SK-MEL-5 (cell line): ENCODE measurements at regions not wholly inside any gene's neighbourhood (a gene's known extent, or its start where the extent isn't known, plus 50 kb on each side); places are given as distances from the start of the nearest gene placed in this dataset.

Source experiments
- DNase-seq: peaks from one replicate; pipeline ENCODE4 v3.0.0-alpha.2; 2016; ENCODE audit warnings: low read depth, low spot score
- in situ Hi-C: cut with HindIII; loops from 2 replicates; pipeline ENCODE4 v1.10.0; 2016; ENCODE audit warnings: low sequenced_read_pairs, high pct_unique_total_duplicates, low pct_unique_long_range_greater_than_20kb

DNA sequence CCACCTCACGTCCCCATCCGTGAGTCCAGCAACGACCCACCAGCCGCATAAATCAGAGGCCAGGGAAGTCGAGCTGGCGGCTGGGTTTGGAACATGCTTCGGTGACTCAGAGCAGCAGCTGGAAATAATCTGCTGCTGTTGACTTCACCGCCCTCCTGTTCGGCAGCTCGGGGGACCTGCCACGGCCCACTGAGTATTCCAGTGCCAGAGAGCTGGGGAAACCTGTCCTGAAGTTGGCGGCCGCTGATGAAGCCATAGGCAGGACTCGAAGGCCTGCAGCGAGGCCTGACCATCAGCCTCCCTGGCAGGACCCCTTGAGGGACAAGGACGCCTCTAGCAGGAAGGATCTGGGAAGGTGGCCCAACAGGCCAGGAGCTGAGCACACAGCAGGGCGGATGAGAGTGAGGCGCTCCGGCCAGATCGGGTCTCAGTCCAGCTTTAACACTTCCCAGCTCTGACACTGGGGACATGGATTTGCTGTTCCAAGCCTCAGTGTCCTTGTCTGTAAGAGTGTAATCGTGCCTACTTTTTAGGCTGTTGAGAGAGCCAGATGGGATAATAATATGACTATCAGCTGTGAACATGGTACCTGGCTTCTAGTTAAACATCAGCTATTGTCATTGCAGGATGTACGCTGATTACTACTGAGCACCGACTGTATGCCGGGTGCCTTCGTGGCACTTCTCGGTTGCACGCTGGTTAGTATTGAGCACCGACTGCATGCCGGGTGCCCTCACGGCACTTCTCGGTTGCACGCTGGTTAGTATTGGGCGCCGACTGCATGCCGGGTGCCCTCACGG is 50.4 kb upstream of the CIBAR2 start:
- DNase-seq = no peak
- in situ Hi-C loops = no loop called here

- in situ Hi-C loops = no loop called here
- no peak for DNase-seq
Observed at GRCh38 chr16:85163278-85164112, 51.2 kb upstream of the CIBAR2 start.

GRCh38 chr16:85164431-85164830 is 52.2 kb upstream of the CIBAR2 start:
- no peak for DNase-seq
- in situ Hi-C loops = no loop called here

GRCh38 chr16:85164838-85165516 is 52.7 kb upstream of the CIBAR2 start:
- in situ Hi-C loops = no loop called here
- DNase-seq = no peak

GRCh38 chr16:85165781-85166180 is 53.5 kb upstream of the CIBAR2 start:
- no peak for DNase-seq
- in situ Hi-C loops = no loop called here

DNA sequence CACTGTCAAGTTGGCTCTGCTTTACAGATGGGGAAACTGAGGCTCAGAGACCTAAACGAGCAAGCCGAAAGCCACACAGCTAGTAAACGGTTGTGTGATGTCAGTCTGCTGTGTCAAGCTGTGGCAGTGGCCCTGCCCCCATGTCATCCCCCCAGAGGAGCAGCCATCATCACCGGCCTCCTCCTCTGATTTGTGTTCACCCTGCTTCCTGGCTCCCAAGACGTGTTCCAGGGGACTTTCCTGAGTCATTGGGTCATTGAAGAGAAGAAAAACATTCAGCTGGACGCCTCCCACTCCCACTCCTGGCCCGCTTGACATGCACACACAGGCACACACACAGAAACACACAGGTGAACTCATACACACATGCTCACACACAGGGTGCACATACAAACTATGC is 54.0 kb upstream of the CIBAR2 start:
- DNase-seq = no peak
- in situ Hi-C loops = no loop called here

- in situ Hi-C loops = no loop called here
- DNase-seq = no peak
Observed at GRCh38 chr16:85166699-85167588, 54.7 kb upstream of the CIBAR2 start.

GRCh38 chr16:85167589-85168537 is 55.6 kb upstream of the CIBAR2 start:
- no peak for DNase-seq
- in situ Hi-C loops = no loop called here

DNA sequence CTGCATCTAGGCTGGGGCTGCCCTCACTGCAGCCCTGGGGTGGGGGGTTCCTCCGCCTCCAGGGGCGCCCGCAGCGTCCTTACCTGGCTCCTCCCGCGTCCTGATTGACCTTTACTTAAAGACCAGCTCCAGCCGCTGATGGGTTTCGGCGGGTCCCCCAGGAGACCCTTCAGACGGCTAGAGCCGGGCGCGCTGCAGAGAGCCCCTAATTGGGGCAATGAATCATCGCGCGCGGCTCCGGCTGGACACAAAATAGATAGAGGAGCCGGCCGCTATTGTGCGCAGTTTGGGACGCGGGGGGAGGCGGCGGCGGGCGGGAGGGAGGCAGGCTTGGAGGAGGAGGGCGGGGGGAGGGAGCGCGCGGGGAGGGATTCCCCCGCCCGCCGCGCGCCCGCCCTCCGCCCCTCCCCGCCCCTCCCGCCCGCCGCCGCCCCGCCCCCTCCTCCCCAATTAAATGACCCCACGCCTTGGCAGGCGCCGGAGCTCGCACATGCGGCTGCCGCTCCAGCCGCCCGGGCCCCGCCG is 56.5 kb upstream of the CIBAR2 start:
- in situ Hi-C loops = no loop called here
- peak; percentile 22 for DNase-seq

GRCh38 chr16:85169333-85170065 is 57.2 kb upstream of the CIBAR2 start:
- in situ Hi-C loops = no loop called here
- DNase-seq = no peak

GRCh38 chr16:85170066-85170491 is 57.8 kb upstream of the CIBAR2 start:
- no peak for DNase-seq
- in situ Hi-C loops = no loop called here

- no peak for DNase-seq
- in situ Hi-C loops = no loop called here
Observed at GRCh38 chr16:85170590-85171003, 58.3 kb upstream of the CIBAR2 start.

- in situ Hi-C loops = no loop called here
- DNase-seq = no peak
Observed at GRCh38 chr16:85171004-85171758, 58.9 kb upstream of the CIBAR2 start.

DNA sequence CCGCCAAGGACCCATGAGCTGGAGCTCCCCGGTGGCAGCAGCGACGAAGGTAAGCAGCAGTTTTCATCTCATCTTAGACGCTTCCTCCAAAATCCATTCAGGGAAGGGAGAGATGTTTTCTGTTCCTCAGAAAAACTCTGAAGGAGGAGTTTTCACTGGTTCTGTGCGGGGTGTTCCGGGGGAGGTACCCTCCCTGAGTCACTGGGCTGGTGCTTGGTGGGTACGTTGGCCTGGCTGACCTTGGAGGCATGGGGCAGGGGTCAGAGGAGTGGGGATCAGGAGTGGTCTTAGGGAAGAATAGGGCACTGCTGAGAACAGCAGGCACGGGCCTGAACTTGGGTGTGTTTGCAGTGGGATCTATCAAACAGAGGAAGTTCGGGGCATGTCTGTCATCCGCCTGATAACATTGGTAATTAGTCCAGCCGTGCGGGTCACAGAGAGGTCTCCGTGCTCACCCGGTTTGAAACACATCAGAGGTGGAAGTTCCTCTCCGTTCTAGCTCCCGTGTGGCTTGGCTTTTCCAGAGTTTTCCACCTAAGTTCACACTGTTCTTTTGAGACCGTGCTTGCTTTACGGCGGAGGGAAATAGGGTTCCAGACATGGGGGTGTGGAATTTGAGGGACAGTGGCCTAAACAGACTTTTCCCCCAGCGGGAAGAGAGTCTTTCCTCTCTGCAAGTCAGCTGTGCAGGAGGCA is 59.6 kb upstream of the CIBAR2 start:
- in situ Hi-C loops = no loop called here

More for the DNA sequence above, 59.6 kb upstream of the CIBAR2 start:
- no peak for DNase-seq
